Left renal cortex interstitium (tissue), 4 donors: ENCODE measurements at regions not wholly inside any gene's neighbourhood (a gene's known extent, or its start where the extent isn't known, plus 50 kb on each side); places are given as distances from the start of the nearest gene placed in this dataset.

Source experiments
- DNase-seq, 4 donors: peaks; one replicate each; pipeline ENCODE4 v3.0.0-alpha.2; 2013; ENCODE audit warnings: low read depth in 4 of 4, low spot score in 2 of 4, missing footprints in 1 of 4

DNA sequence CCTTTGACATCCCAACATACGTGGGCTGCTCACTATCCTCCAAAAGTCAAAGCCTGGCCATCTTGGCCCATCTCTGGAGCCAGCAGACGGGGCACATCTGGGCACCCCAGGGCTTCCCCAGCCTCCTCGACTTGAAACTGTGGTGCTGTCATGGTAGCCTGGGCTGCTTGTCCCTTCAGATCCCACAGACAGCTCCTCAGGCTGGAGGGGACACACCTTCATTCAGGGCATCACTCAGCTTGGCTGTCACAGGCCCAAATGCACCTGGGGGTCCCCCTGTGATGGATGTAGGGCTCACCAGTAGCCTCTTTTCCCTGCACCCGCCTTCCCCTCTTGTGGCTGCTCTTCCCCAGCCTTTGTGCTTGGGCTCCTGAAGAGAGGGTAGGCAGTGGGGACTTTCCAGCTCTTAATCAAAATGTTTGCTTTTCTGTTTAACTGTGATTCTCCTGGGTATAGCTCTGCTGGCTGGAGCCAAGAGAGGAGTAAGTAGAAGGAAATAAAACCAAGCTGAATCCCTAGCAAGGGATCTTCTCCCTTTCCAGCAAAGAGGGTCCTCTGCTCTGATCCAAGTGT, 92.3 kb downstream of the GYPC start:
- no peak for DNase-seq

GRCh38 chr2:126748929-126749518, 93.1 kb downstream of the GYPC start:
- DNase-seq, result no peak

DNA sequence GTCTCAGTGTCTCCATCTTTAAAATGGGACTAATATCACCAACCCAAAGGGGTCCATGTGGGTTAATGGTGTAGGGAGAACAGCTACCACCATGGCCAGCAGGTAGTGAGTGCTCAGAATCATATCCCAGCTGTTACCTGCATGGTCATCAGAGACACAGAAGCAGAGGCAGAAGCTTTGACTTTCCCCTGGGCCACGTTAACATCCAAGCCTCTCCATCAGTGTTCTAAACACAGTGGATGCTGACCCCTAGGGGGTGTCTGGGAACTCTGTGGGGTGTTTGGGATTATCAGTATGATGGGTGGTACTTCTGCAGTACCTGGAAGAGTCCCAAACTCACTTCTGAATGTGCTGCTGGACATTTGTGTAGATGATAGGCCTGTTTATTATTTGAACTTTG, 93.6 kb downstream of the GYPC start:
- no peak for DNase-seq

DNA sequence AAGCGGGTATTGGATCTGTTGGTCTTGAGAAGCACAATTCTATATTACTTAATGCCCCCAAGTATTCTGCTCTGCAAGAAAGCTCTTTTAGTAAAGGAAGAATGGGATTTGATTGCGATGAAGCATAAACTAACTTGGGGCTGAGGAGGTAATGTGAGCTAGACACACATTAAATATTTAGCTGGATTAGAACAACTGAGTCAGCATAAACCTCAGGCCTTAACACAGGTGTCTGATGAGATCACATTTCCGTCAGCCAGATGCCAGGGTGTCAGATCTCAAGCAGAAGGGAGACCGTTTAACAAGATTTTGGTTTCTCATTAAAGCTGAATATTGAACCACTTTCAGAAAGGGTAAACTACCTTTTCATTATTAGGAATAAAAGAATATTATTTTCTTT, 94.5 kb downstream of the GYPC start:
- DNase-seq, result no peak

GRCh38 chr2:126751477-126751876, 95.5 kb downstream of the GYPC start:
- DNase-seq, result no peak

DNA sequence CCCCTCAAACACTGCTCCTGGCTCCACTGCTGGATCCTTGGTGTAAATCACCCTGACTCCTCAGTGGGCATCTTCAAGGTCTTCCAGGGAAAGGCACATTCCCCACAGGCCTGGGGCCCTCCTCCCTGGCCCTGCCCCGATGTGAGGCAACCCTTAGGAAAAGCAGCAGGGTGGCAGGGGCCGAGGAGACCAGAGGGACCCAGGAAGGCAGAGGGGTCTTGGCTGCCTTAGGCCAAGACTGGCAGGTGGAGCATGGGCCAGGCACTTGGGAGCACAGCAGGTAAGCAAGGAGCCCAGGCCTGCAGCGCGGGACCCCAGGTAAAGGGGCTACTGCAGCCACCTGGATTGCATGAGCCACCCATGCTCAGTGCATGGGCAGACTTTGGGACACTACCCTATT, 96.9 kb downstream of the GYPC start:
- no peak for DNase-seq

GRCh38 chr2:126753501-126754212, 97.7 kb downstream of the GYPC start:
- DNase-seq, result no peak

- DNase-seq, result no peak
Observed at GRCh38 chr2:126754240-126755004, 98.5 kb downstream of the GYPC start.

DNA sequence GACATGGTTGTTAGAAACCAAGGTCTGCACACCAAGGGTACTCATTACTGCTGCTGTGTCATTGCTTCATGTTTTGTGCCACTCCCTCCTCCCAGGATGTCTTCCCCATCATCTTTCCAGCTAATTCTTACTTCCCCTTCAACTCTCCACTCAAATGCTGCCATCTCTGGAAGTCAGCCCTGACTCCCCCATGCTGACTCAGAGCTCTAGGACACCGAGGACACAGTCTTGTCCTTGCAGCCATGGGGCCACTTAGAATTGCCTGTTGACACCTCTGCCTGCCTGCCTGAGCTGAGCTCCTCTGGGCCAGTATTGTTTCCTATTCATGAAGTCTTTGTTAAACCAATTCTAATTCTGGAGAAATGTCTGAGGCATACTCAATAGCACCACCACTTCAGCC, 100.2 kb downstream of the GYPC start:
- DNase-seq, result no peak

DNA sequence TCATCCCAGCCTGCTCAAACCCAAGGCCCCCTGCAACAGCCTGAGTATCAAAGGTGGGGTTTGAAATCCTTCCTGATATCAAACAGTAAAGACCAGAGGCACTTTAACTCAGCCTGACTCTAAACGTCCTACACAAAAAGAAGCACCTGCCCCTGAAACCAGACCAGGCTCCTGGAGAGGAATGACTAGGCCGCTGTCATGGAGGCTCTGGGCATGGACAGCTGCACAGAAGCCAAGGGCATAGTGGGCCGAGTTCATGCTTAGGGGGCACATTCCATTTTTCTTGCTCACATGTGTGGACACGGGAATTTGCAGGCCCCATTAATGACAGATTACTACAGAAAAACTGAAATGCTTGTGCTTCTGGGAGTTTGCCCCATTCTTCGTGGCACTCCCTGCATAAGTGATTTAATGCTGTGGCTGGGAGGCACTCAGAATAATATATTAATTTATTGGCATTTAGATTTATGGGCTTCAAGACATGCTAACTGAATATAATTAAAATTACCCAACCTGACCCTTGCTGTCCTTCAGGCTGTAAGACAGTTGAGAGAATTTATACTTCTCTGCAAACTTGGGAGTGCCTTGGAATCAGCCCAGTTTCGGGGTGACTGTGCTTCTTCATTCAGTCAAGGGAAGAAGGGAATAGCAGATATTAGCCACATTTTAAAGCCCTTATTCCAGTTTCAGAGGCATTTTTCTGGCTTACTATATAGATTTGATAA, 105.5 kb downstream of the GYPC start:
- DNase-seq, result no peak

GRCh38 chr2:126761981-126762878, 106.3 kb downstream of the GYPC start:
- DNase-seq, result no peak

DNA sequence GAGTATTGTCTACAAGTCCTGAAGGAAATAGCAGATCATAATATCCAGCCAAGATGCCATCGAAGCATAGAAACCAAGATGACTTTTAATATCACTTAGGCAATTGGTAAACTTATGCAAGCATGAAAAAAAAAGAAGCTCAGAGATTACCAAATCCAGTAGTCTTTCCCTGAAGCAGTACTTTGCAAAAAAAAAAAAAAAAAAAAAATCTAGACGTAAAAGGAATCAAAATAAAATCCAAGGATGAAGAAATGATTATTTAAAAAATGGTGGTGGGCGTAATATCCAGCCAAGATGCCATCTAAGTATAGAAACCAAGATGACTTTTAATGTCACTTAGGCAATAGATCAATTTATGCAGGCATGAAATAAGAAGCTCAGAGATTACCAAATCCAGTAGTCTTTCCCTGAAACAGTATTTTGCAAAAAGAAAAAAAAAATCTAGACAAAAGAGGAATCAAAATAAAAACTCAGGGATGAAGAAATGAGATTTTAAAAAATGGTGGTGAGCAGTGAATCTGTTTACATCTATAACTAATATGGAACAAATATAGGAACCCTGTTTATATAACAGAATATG, 108.8 kb downstream of the GYPC start:
- no peak for DNase-seq

DNA sequence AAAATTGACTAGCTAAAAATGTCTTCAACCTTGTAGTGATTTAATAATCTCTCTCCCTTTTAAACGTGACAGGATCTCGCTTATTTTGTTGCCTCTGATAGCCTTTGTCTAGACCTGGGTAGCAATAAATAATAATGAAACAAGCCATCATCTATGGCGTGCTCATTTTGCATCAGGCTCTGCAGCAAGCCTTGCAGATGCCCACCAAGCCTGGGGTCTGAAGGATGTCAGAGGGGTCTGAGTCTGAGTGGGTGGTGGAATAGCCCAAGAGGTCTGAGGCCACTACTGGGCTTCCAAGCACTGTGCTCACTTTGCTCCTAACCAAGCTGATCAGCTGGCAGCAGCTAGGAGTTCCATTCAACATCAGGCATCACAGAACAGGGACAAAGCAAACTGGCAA, 109.4 kb downstream of the GYPC start:
- no peak for DNase-seq

DNA sequence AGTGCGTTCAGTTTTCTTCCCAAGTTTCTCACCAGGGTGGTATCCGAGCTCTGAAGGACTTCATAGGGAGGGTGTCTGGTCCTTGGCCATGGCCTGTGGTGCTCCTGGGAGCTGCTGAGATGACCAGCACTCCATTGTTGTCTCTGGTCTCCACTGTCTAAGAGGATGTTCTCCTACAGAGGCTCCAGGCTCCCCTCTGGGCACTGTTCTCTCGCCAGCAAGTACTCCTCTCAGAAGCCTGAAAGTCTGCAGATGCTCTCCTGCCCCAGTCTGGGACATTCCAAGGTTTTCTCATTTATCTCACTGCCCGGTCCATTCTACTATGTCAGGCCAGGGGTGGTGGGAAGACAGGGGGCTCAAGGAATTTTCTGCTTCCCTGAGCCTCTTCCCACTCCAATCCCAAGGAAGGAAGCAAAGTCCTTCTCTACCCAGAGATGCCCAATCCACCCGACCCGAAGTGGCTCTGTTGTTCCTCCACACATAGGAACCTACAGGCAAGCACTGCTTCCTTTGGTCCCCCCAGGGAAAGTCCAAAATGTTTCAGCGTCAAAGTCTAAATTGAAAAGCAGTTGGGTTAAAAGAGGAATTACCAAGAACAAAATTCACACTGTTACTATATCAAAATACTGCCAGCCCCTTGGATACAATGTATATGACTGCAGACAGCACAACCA, 110.5 kb downstream of the GYPC start:
- DNase-seq, result no peak

- DNase-seq, result no peak
Observed at GRCh38 chr2:126766969-126767296, 111.0 kb downstream of the GYPC start.

DNA sequence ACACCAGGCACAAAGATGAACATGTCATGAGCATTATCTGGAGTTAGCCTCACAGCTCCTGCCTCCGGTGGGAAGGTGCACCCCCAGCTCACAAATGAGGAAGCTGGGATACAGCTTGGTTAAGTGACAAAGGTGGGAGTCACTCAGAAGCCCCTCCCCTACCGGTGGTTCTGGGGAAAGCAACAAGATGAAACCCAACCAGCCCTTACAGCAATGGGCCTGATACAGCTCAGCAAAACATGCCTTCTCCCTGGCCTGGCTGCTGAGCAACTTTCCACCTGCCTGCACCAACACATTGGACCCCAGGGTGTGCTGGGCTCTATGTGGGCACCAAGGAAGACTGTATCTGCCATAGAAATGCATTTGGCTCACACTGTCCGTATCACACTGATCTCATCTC, 113.2 kb downstream of the GYPC start:
- no peak for DNase-seq

GRCh38 chr2:126770466-126770865, 114.5 kb downstream of the GYPC start:
- DNase-seq, result no peak

GRCh38 chr2:126771094-126771493, 115.1 kb downstream of the GYPC start:
- no peak for DNase-seq

GRCh38 chr2:126771501-126772195, 115.7 kb downstream of the GYPC start:
- DNase-seq, result no peak
